ENCODE measurements at regions not wholly inside any gene's neighbourhood (a gene's known extent, or its start where the extent isn't known, plus 50 kb on each side); places are given as distances from the start of the nearest gene placed in this dataset.
"Not testable (repeated sequence)": the region's sequence is repeated elsewhere in the genome, so short reads cannot be mapped to it uniquely, and the experiment has no call there.

GRCh38 chr1:81502705-81503104 is 298.0 kb upstream of the ADGRL2 start:
- not testable (repeated sequence) for TF ChIP-seq POLR2A, CTCF (IDR thresholded peaks at IDR 0.05)
